ENCODE measurements at regions not wholly inside any gene's neighbourhood (a gene's known extent, or its start where the extent isn't known, plus 50 kb on each side); places are given as distances from the start of the nearest gene placed in this dataset.

- Histone ChIP-seq H3K4me3 (no peak overlapping the region), H3K36me3 (no peaks in the 10 kb centered on the region), H3K4me1 (no peaks in the 10 kb centered on the region), H3K9me3 (no peaks in the 10 kb centered on the region), H3K27me3 (no peaks in the 10 kb centered on the region), H3K27ac (no peak overlapping the region)
- TF ChIP-seq POLR2A (IDR thresholded peaks at IDR 0.05) (no peak), CTCF (IDR thresholded peaks at IDR 0.05) (no peak), POLR2AphosphoS5 (IDR thresholded peaks at IDR 0.05) (no peak)
- intact Hi-C loops (cut with DNase I; ENCODE audit: low total_unique reads), result no loop called here
- no peak for DNase-seq (ENCODE audit: low spot score in 2 of 2)
Measured at GRCh38 chr6:49339096-49339495, 124.0 kb downstream of the MMUT start.

GRCh38 chr6:49336514-49337131 lies 126.4 kb downstream of the MMUT start:
- no peak for DNase-seq (ENCODE audit: low spot score in 2 of 2)
- Histone ChIP-seq H3K4me3 (no peak overlapping the region), H3K9me3 (no peaks in the 10 kb centered on the region), H3K36me3 (no peaks in the 10 kb centered on the region), H3K27me3 (no peaks in the 10 kb centered on the region), H3K27ac (no peak overlapping the region), H3K4me1 (no peaks in the 10 kb centered on the region)
- intact Hi-C loops (cut with DNase I; ENCODE audit: low total_unique reads), result no loop called here
- TF ChIP-seq POLR2A (IDR thresholded peaks at IDR 0.05) (no peak), CTCF (IDR thresholded peaks at IDR 0.05) (no peak), POLR2AphosphoS5 (IDR thresholded peaks at IDR 0.05) (no peak)

- intact Hi-C loops (cut with DNase I; ENCODE audit: low total_unique reads), result no loop called here
- TF ChIP-seq CTCF (IDR thresholded peaks at IDR 0.05) (no peak), POLR2AphosphoS5 (IDR thresholded peaks at IDR 0.05) (no peak), POLR2A (IDR thresholded peaks at IDR 0.05) (no peak)
- no peaks in the 10 kb centered on the region for H3K27me3 ChIP-seq
Measured at GRCh38 chr6:49333345-49334125, 129.5 kb downstream of the MMUT start.

GRCh38 chr6:49332781-49333180 lies 130.3 kb downstream of the MMUT start:
- no peak for DNase-seq (ENCODE audit: low spot score in 2 of 2)

More at GRCh38 chr6:49333345-49334125, 129.5 kb downstream of the MMUT start:
- Histone ChIP-seq H3K27ac (no peak overlapping the region), H3K36me3 (no peaks in the 10 kb centered on the region), H3K9me3 (no peaks in the 10 kb centered on the region), H3K4me3 (no peak overlapping the region), H3K4me1 (no peaks in the 10 kb centered on the region)
- DNase-seq (ENCODE audit: low spot score in 2 of 2), result no peak

More at GRCh38 chr6:49332781-49333180, 130.3 kb downstream of the MMUT start:
- H3K36me3 ChIP-seq, result no peaks in the 10 kb centered on the region
- intact Hi-C loops (cut with DNase I; ENCODE audit: low total_unique reads), result no loop called here
- H3K27ac ChIP-seq, result no peak overlapping the region
- H3K27me3 ChIP-seq, result no peaks in the 10 kb centered on the region
- no peaks in the 10 kb centered on the region for H3K4me1 ChIP-seq
- H3K9me3 ChIP-seq, result no peaks in the 10 kb centered on the region
- no peak overlapping the region for H3K4me3 ChIP-seq
- no peak for TF ChIP-seq POLR2AphosphoS5 (IDR thresholded peaks at IDR 0.05)
- TF ChIP-seq CTCF (IDR thresholded peaks at IDR 0.05), result no peak
- no peak for TF ChIP-seq POLR2A (IDR thresholded peaks at IDR 0.05)
